Breast epithelium (tissue), 4 donors: ENCODE measurements at regions not wholly inside any gene's neighbourhood (a gene's known extent, or its start where the extent isn't known, plus 50 kb on each side); places are given as distances from the start of the nearest gene placed in this dataset.

Source experiments
- DNase-seq, 2 donors: peaks; one replicate each; pipeline ENCODE4 v3.0.0-alpha.2; 2019; ENCODE audit warnings: low spot score in 2 of 2
- H3K27ac ChIP-seq, 2 donors: fragments of 200-600 bp; sonication (generic) in 1 of 2; one replicate each; pipeline ENCODE4 v1.5.1; 2016 to 2019; ENCODE audit warnings: mild to moderate bottlenecking in 1 of 2
- H3K27me3 ChIP-seq, 2 donors: fragments of 200-600 bp; sonication (generic) in 1 of 2; one replicate each; pipeline versions ENCODE4 v1.5.1 to v1.6.0; 2017 to 2019; ENCODE audit warnings: control low read depth in 1 of 2, mild to moderate bottlenecking in 1 of 2
- H3K36me3 ChIP-seq: fragments of 200-600 bp; one replicate; pipeline ENCODE4 v1.5.1; 2019
- H3K4me1 ChIP-seq, 2 donors: fragments of 200-600 bp; sonication (generic); one replicate each; pipeline ENCODE4 v1.5.1; 2016 to 2019; ENCODE audit warnings: control low read depth in 1 of 2
- H3K4me3 ChIP-seq, 3 donors: fragments of 200-600 bp; sonication (generic); 1 replicate in 2 of 3; 2 replicates in 1 of 3; pipeline ENCODE4 v1.5.1; 2016 to 2019; ENCODE audit warnings: mild to moderate bottlenecking in 3 of 3, moderate library complexity in 2 of 3
- H3K9me3 ChIP-seq, 2 donors: fragments of 200-600 bp; sonication (generic) in 1 of 2; one replicate each; pipeline ENCODE4 v1.5.1; 2016 to 2019; ENCODE audit warnings: control low read depth in 1 of 2
- POLR2A ChIP-seq: fragments of 450-650 bp; IDR thresholded peaks from one replicate; pipeline ENCODE4 v1.6.1; 2016; ENCODE audit warnings: antibody characterized with exemption, mild to moderate bottlenecking, moderate library complexity
- POLR2AphosphoS5 ChIP-seq, 3 donors: sonication (generic); formaldehyde crosslinking; IDR thresholded peaks; one replicate each; pipeline ENCODE4 v1.6.1; 2017; ENCODE audit warnings: antibody characterized with exemption in 3 of 3
- intact Hi-C: fragments of 100-400 bp; cut with DNase I; formaldehyde crosslinking; loops from one replicate; pipeline ENCODE4 v1.15.1; 2023; ENCODE audit warnings: low total_unique reads
- TF ChIP-seq, protein P1 (sequence below), 3 donors: fragments of 450-650 bp; IDR thresholded peaks; one replicate each; pipeline ENCODE4 v1.5.1; 2016 to 2017; ENCODE audit warnings: antibody characterized with exemption in 3 of 3, mild to moderate bottlenecking in 3 of 3, moderate library complexity in 3 of 3

- H3K4me3 ChIP-seq = no peak overlapping the region
- DNase-seq = no peak
- H3K27me3 ChIP-seq = no peaks in the 10 kb centered on the region
- no peaks in the 10 kb centered on the region for H3K9me3 ChIP-seq
- H3K4me1 ChIP-seq = no peaks in the 10 kb centered on the region
- intact Hi-C loops = no loop called here
- H3K36me3 ChIP-seq = no peaks in the 10 kb centered on the region
- TF ChIP-seq, protein P1, sequence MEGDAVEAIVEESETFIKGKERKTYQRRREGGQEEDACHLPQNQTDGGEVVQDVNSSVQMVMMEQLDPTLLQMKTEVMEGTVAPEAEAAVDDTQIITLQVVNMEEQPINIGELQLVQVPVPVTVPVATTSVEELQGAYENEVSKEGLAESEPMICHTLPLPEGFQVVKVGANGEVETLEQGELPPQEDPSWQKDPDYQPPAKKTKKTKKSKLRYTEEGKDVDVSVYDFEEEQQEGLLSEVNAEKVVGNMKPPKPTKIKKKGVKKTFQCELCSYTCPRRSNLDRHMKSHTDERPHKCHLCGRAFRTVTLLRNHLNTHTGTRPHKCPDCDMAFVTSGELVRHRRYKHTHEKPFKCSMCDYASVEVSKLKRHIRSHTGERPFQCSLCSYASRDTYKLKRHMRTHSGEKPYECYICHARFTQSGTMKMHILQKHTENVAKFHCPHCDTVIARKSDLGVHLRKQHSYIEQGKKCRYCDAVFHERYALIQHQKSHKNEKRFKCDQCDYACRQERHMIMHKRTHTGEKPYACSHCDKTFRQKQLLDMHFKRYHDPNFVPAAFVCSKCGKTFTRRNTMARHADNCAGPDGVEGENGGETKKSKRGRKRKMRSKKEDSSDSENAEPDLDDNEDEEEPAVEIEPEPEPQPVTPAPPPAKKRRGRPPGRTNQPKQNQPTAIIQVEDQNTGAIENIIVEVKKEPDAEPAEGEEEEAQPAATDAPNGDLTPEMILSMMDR (IDR thresholded peaks at IDR 0.05) = no peak
- TF ChIP-seq POLR2AphosphoS5 (IDR thresholded peaks at IDR 0.05) (no peak), POLR2A (no peak)
- H3K27ac ChIP-seq = no peak overlapping the region
Observed at GRCh38 chr10:9898633-9899395, 1118.9 kb upstream of the CELF2 start.

GRCh38 chr10:9900751-9901150, 1116.9 kb upstream of the CELF2 start:
- Histone ChIP-seq H3K27ac (no peak overlapping the region), H3K4me3 (no peak overlapping the region), H3K27me3 (no peaks in the 10 kb centered on the region), H3K4me1 (no peaks in the 10 kb centered on the region), H3K9me3 (peaks cover 0 to 2% of the 10 kb centered on the region in 2 donors), H3K36me3 (no peaks in the 10 kb centered on the region)
- intact Hi-C loops = no loop called here
- DNase-seq = no peak
- TF ChIP-seq, protein P1 (IDR thresholded peaks at IDR 0.05) = no peak
- TF ChIP-seq POLR2A (no peak), POLR2AphosphoS5 (IDR thresholded peaks at IDR 0.05) (no peak)

- intact Hi-C loops = no loop called here
Observed at GRCh38 chr10:9901971-9902370, 1115.7 kb upstream of the CELF2 start.

DNA sequence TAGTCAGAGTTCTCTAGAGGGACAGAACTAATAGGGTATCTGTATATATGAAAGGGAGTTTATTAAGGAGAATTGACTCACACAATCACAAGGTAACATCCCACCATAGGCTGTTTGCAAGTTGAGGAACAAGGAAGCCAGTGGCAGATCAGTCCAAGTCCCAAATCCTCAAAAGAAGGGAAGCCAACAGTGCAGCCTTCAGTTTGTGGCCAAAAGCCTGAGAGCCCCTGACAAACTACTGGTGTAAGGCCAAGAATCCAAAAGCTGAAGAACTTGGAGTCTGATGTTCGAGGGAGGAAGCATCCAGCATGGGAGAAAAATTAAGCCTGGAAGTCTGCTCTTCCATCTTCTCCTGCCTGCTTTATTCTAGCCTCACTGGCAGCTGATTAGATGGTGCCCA, 1107.2 kb upstream of the CELF2 start:
- Histone ChIP-seq H3K36me3 (no peaks in the 10 kb centered on the region), H3K27ac (no peak overlapping the region), H3K4me1 (no peaks in the 10 kb centered on the region), H3K4me3 (no peak overlapping the region), H3K9me3 (peaks cover 0 to 10% of the 10 kb centered on the region in 2 donors), H3K27me3 (no peaks in the 10 kb centered on the region)
- TF ChIP-seq, protein P1 (IDR thresholded peaks at IDR 0.05) = no peak
- no peak for TF ChIP-seq POLR2A
- no peak for DNase-seq
- intact Hi-C loops = no loop called here

More at GRCh38 chr10:9901971-9902370, 1115.7 kb upstream of the CELF2 start:
- H3K27me3 ChIP-seq = no peaks in the 10 kb centered on the region
- no peak for DNase-seq
- H3K27ac ChIP-seq = no peak overlapping the region
- no peaks in the 10 kb centered on the region for H3K36me3 ChIP-seq
- H3K4me3 ChIP-seq = no peak overlapping the region
- peaks cover 0 to 10% of the 10 kb centered on the region in 2 donors for H3K9me3 ChIP-seq
- no peaks in the 10 kb centered on the region for H3K4me1 ChIP-seq
- no peak for TF ChIP-seq POLR2A
- TF ChIP-seq POLR2AphosphoS5 (IDR thresholded peaks at IDR 0.05) = no peak
- TF ChIP-seq, protein P1 (IDR thresholded peaks at IDR 0.05) = no peak

DNA sequence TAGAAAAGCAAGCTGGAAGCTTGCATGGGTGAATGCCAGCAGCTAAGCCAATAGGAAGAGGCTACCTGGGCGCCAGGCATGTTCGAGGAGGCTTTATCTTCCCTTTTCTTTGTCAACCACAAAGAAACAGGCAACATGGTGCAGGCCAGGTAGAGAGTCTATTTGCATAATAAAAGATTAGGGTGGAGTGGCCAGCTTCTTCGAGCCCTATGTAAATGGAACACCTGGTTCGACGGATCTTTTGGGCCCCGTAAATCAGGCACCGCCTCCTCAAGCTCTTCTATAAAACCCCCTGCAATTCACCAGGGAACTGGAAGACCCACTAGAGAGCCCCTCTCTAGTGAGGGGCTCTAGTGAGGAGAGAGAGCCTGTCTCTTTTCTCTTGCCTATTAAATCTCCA, 1106.2 kb upstream of the CELF2 start:
- intact Hi-C loops = no loop called here
- no peaks in the 10 kb centered on the region for H3K4me1 ChIP-seq
- H3K36me3 ChIP-seq = no peaks in the 10 kb centered on the region
- H3K27me3 ChIP-seq = no peaks in the 10 kb centered on the region
- H3K27ac ChIP-seq = no peak overlapping the region
- TF ChIP-seq, protein P1 (IDR thresholded peaks at IDR 0.05) = no peak
- TF ChIP-seq POLR2AphosphoS5 (IDR thresholded peaks at IDR 0.05) (no peak), POLR2A (no peak)
- DNase-seq = no peak
- H3K9me3 ChIP-seq = peaks cover 0 to 1% of the 10 kb centered on the region in 2 donors
- H3K4me3 ChIP-seq = no peak overlapping the region
